ENCODE measurements at regions not wholly inside any gene's neighbourhood (a gene's known extent, or its start where the extent isn't known, plus 50 kb on each side); places are given as distances from the start of the nearest gene placed in this dataset.

DNA sequence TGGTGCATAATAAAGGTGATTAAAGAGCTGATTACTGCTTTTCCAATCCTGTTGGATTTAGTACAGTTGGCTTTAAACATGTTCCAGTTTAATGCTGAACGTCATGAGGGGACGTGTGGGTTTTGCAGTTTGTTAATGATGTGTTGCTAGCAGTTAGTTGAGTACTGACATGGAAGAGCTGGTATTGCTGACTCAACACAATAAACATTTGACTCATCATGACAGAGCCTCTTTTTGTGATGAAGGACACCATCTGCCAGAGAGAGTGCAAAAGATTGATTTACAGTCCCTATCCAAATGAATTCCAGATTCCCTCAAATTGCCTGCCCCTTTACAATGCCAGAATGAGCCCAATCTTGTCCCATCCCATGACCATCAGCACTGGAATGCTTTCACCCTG lies 346.2 kb upstream of the PRICKLE1 start:
- H3K9me3 Mint-ChIP-seq = peaks cover 0 to 9% (median 5%) of the 10 kb centered on the region in 7 donors
- no peaks in the 10 kb centered on the region for H3K36me3 Mint-ChIP-seq

DNA sequence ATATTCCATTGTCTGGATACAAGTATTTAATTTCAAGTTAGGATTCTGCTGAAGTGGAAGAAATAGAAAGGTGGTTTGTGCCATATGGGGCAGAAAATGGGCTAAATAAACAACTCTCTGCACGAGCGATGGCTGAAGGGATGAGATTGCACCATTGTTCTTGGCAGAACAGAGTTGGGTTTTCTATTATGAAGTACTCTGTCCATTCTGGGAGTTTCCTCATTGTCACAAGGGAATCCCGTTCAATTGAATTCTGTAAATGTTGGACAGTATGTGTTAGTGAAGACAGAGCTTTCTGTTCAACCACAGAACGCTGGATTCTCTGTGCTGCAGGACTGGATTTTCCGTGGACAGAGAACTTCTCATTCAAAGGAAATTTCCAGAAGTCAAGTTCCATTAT lies 345.5 kb upstream of the PRICKLE1 start:
- no peaks in the 10 kb centered on the region for H3K36me3 Mint-ChIP-seq

More for the DNA sequence above, 346.2 kb upstream of the PRICKLE1 start:
- Histone ChIP-seq H3K4me2 (replicated peaks; ENCODE audit: extremely low read depth, low read length, poor library complexity, severe bottlenecking) (no peak overlapping the region), H3K4me1 (ENCODE audit: control insufficient read depth in 1 of 2, insufficient read depth in 2 of 2, low read length in 2 of 2) (no peaks in the 10 kb centered on the region), H4K20me1 (ENCODE audit: insufficient read depth, low read length) (no peaks in the 10 kb centered on the region), H3K27me3 (ENCODE audit: control insufficient read depth in 2 of 2, insufficient read depth in 2 of 2, low read length in 2 of 2) (no peaks in the 10 kb centered on the region), H3K27ac (ENCODE audit: low read depth in 1 of 2, low read length in 2 of 2) (no peak overlapping the region), H3K79me2 (ENCODE audit: insufficient read depth, low read length) (no peaks in the 10 kb centered on the region), H3K36me3 (replicated peaks in 1 of 2; ENCODE audit: control insufficient read depth in 1 of 2, insufficient read depth in 2 of 2, low read length in 2 of 2) (no peaks in the 10 kb centered on the region), H3K4me3 (replicated peaks in 1 of 3; ENCODE audit: low read depth in 2 of 3, low read length in 3 of 3) (no peak overlapping the region), H3K9ac (ENCODE audit: insufficient read depth, low read length, poor library complexity, severe bottlenecking) (no peak overlapping the region), H2AFZ (ENCODE audit: insufficient read depth, low read depth, low read length, poor library complexity, severe bottlenecking) (no peak overlapping the region), H3K9me3 (replicated peaks in 1 of 2; ENCODE audit: control insufficient read depth in 1 of 2, insufficient read depth in 1 of 2, low read length in 2 of 2) (no peaks in the 10 kb centered on the region)
- Mint-ChIP-seq H3K4me1 (no peaks in the 10 kb centered on the region), H3K4me3 (no peak overlapping the region), H3K27ac (no peak overlapping the region), H3K27me3 (ENCODE audit: low read depth in 3 of 3) (no peaks in the 10 kb centered on the region)
- TF ChIP-seq, protein P1, sequence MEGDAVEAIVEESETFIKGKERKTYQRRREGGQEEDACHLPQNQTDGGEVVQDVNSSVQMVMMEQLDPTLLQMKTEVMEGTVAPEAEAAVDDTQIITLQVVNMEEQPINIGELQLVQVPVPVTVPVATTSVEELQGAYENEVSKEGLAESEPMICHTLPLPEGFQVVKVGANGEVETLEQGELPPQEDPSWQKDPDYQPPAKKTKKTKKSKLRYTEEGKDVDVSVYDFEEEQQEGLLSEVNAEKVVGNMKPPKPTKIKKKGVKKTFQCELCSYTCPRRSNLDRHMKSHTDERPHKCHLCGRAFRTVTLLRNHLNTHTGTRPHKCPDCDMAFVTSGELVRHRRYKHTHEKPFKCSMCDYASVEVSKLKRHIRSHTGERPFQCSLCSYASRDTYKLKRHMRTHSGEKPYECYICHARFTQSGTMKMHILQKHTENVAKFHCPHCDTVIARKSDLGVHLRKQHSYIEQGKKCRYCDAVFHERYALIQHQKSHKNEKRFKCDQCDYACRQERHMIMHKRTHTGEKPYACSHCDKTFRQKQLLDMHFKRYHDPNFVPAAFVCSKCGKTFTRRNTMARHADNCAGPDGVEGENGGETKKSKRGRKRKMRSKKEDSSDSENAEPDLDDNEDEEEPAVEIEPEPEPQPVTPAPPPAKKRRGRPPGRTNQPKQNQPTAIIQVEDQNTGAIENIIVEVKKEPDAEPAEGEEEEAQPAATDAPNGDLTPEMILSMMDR (IDR thresholded peaks at IDR 0.05) = no peak
- no peak for DNase-seq
- no CpG with 5 or more reads among the region's 2 CpGs for WGBS (ENCODE audit: insufficient coverage)
- intact Hi-C loops (cut with micrococcal nuclease) = no loop called here

More for the DNA sequence above, 345.5 kb upstream of the PRICKLE1 start:
- intact Hi-C loops (cut with micrococcal nuclease) = no loop called here
- Mint-ChIP-seq H3K4me1 (no peaks in the 10 kb centered on the region), H3K4me3 (no peak overlapping the region), H3K27me3 (ENCODE audit: low read depth in 3 of 3) (no peaks in the 10 kb centered on the region), H3K9me3 (peaks cover 0 to 9% (median 4%) of the 10 kb centered on the region in 7 donors), H3K27ac (no peak overlapping the region)
- Histone ChIP-seq H3K79me2 (ENCODE audit: insufficient read depth, low read length) (no peaks in the 10 kb centered on the region), H3K4me2 (replicated peaks; ENCODE audit: extremely low read depth, low read length, poor library complexity, severe bottlenecking) (no peak overlapping the region), H3K9ac (ENCODE audit: insufficient read depth, low read length, poor library complexity, severe bottlenecking) (no peak overlapping the region), H3K27ac (ENCODE audit: low read depth in 1 of 2, low read length in 2 of 2) (no peak overlapping the region), H3K36me3 (replicated peaks in 1 of 2; ENCODE audit: control insufficient read depth in 1 of 2, insufficient read depth in 2 of 2, low read length in 2 of 2) (no peaks in the 10 kb centered on the region), H2AFZ (ENCODE audit: insufficient read depth, low read depth, low read length, poor library complexity, severe bottlenecking) (no peak overlapping the region), H3K4me3 (replicated peaks in 1 of 3; ENCODE audit: low read depth in 2 of 3, low read length in 3 of 3) (no peak overlapping the region), H4K20me1 (ENCODE audit: insufficient read depth, low read length) (no peaks in the 10 kb centered on the region), H3K9me3 (replicated peaks in 1 of 2; ENCODE audit: control insufficient read depth in 1 of 2, insufficient read depth in 1 of 2, low read length in 2 of 2) (peaks cover under 1 to 3% of the 10 kb centered on the region in 2 donors), H3K4me1 (ENCODE audit: control insufficient read depth in 1 of 2, insufficient read depth in 2 of 2, low read length in 2 of 2) (no peaks in the 10 kb centered on the region), H3K27me3 (ENCODE audit: control insufficient read depth in 2 of 2, insufficient read depth in 2 of 2, low read length in 2 of 2) (no peaks in the 10 kb centered on the region)
- no peak for DNase-seq
- WGBS (ENCODE audit: insufficient coverage) = 83% methylated on average over 3 of the region's 5 CpGs
- TF ChIP-seq, protein P1 (IDR thresholded peaks at IDR 0.05) = no peak
